GM23338 (cell line): ENCODE measurements at regions not wholly inside any gene's neighbourhood (a gene's known extent, or its start where the extent isn't known, plus 50 kb on each side); places are given as distances from the start of the nearest gene placed in this dataset.

Experiments
- ATAC-seq: fragments of 200-7000 bp; cut with Tn5 transposase; 3 replicates; pipeline ENCODE4 v1.9.1; 2020
- DNase-seq: peaks from one replicate; pipeline ENCODE4 v3.0.0-alpha.2; 2015; ENCODE audit warnings: low spot score
- H2AFZ ChIP-seq: fragments of 200-600 bp; sonication (generic); 2 replicates; pipeline ENCODE4 v1.8.0; 2016; ENCODE audit warnings: antibody characterized with exemption, mild to moderate bottlenecking, moderate library complexity
- H3F3A ChIP-seq: fragments of 200-600 bp; sonication (generic); replicated peaks from 2 replicates; pipeline ENCODE4 v1.8.0; 2017; ENCODE audit warnings: antibody characterized with exemption, mixed run types, low read depth
- H3K27ac ChIP-seq: fragments of 200-600 bp; sonication (generic); 2 replicates; pipeline ENCODE4 v1.6.1; 2016; ENCODE audit warnings: low read depth
- H3K27me3 ChIP-seq: fragments of 200-600 bp; sonication (generic); 2 replicates; pipeline ENCODE4 v1.8.0; 2016; ENCODE audit warnings: mild to moderate bottlenecking, mixed run types, moderate library complexity; ENCODE audit not compliant: insufficient read depth
- H3K36me3 ChIP-seq: fragments of 200-600 bp; sonication (generic); 2 replicates; pipeline ENCODE4 v1.8.0; 2016; ENCODE audit warnings: mild to moderate bottlenecking; ENCODE audit not compliant: insufficient read depth
- H3K4me1 ChIP-seq: fragments of 200-600 bp; sonication (generic); 2 replicates; pipeline ENCODE4 v1.8.0; 2016; ENCODE audit warnings: mild to moderate bottlenecking, moderate library complexity; ENCODE audit not compliant: insufficient read depth
- H3K4me2 ChIP-seq: fragments of 200-600 bp; sonication (generic); 2 replicates; pipeline ENCODE4 v1.7.1; 2017; ENCODE audit warnings: mixed run types
- H3K4me3 ChIP-seq: fragments of 200-600 bp; sonication (generic); 2 replicates; pipeline ENCODE4 v1.6.1; 2016; ENCODE audit warnings: mixed run types
- H3K79me2 ChIP-seq: fragments of 200-600 bp; sonication (generic); replicated peaks from 2 replicates; pipeline ENCODE4 v1.8.0; 2017; ENCODE audit warnings: mild to moderate bottlenecking; ENCODE audit not compliant: insufficient read depth
- H3K9me2 ChIP-seq: fragments of 200-600 bp; sonication (generic); 2 replicates; pipeline ENCODE4 v1.8.0; 2017; ENCODE audit not compliant: insufficient read depth
- H4K20me1 ChIP-seq: fragments of 200-600 bp; sonication (generic); replicated peaks from 2 replicates; pipeline ENCODE4 v1.8.0; 2017; ENCODE audit warnings: mild to moderate bottlenecking; ENCODE audit not compliant: insufficient read depth
- H3K27ac Mint-ChIP-seq: 2 replicates; pipeline ENCODE4 v1.8.0; 2020; ENCODE audit warnings: inconsistent platforms, mild to moderate bottlenecking, moderate library complexity, mixed read lengths
- H3K27me3 Mint-ChIP-seq: 3 replicates; pipeline ENCODE4 v1.8.0; 2022; ENCODE audit warnings: low read depth, mild to moderate bottlenecking, moderate library complexity, mixed read lengths, inconsistent platforms; ENCODE audit not compliant: insufficient read depth, poor library complexity
- H3K36me3 Mint-ChIP-seq: 3 replicates; pipeline ENCODE4 v1.8.0; 2021; ENCODE audit warnings: low read depth, mild to moderate bottlenecking, inconsistent platforms, moderate library complexity, mixed read lengths
- H3K4me1 Mint-ChIP-seq: 3 replicates; pipeline ENCODE4 v1.8.0; 2020; ENCODE audit warnings: mild to moderate bottlenecking, inconsistent platforms, mixed read lengths
- H3K4me3 Mint-ChIP-seq: 3 replicates; pipeline ENCODE4 v1.8.0; 2021; ENCODE audit warnings: moderate library complexity, mild to moderate bottlenecking, inconsistent platforms, mixed read lengths
- H3K9me3 Mint-ChIP-seq: 3 replicates; pipeline ENCODE4 v1.8.0; 2020; ENCODE audit warnings: moderate library complexity, mild to moderate bottlenecking, inconsistent platforms, mixed read lengths
- CREB1 ChIP-seq: fragments of 250-450 bp; sonication (Bioruptor Pico); IDR thresholded peaks from 2 replicates; pipeline ENCODE4 v1.5.0; 2020; ENCODE audit warnings: low read depth, mild to moderate bottlenecking, moderate library complexity
- EZH2 ChIP-seq: fragments of 200-600 bp; sonication (generic); IDR thresholded peaks from one replicate; pipeline ENCODE4 v1.8.0; 2017; ENCODE audit warnings: antibody characterized with exemption, mild to moderate bottlenecking, low read depth; ENCODE audit not compliant: unreplicated experiment
- EZH2phosphoT487 ChIP-seq: fragments of 200-600 bp; sonication (generic); IDR thresholded peaks from one replicate; pipeline ENCODE4 v1.8.1; 2018; ENCODE audit warnings: antibody characterized with exemption; ENCODE audit not compliant: unreplicated experiment
- JUNB ChIP-seq: IDR thresholded peaks from one replicate; pipeline ENCODE4 v1.6.1; 2016; ENCODE audit warnings: antibody characterized with exemption; ENCODE audit not compliant: unreplicated experiment
- NANOG ChIP-seq: IDR thresholded peaks from 2 replicates; pipeline ENCODE4 v1.6.1; 2016; ENCODE audit warnings: antibody characterized with exemption, borderline replicate concordance
- POLR2AphosphoS5 ChIP-seq: IDR thresholded peaks from 2 replicates; pipeline ENCODE4 v1.6.1; 2016; ENCODE audit warnings: antibody characterized with exemption, low read depth
- STAT1 ChIP-seq: IDR thresholded peaks from one replicate; pipeline ENCODE4 v1.6.1; 2016; ENCODE audit warnings: antibody characterized with exemption; ENCODE audit not compliant: unreplicated experiment
- ZNF114 ChIP-seq: fragments of 250-450 bp; sonication (Bioruptor Pico); IDR thresholded peaks from 2 replicates; pipeline ENCODE4 v1.5.0; 2020; ENCODE audit warnings: mild to moderate bottlenecking, moderate library complexity
- ZNF331 ChIP-seq: fragments of 250-450 bp; sonication (Bioruptor Pico); IDR thresholded peaks from 2 replicates; pipeline ENCODE4 v1.5.0; 2020; ENCODE audit warnings: low read depth, mild to moderate bottlenecking, moderate library complexity
- TF ChIP-seq, protein P1 (sequence below): IDR thresholded peaks from 2 replicates; pipeline ENCODE4 v1.6.1; 2016; ENCODE audit warnings: antibody characterized with exemption
- TF ChIP-seq, protein P2 (sequence below), 2 experiments: fragments of 200-600 bp in 1 of 2; sonication (generic) in 1 of 2; conservative IDR thresholded peaks; 2 replicates each; pipeline versions ENCODE4 v1.5.1 to v1.6.1; 2016 to 2017; ENCODE audit warnings: antibody characterized with exemption in 2 of 2, low read depth in 2 of 2, mild to moderate bottlenecking in 2 of 2, moderate library complexity in 1 of 2
- TF ChIP-seq, protein P3 (sequence below): fragments of 250-450 bp; sonication (Bioruptor Pico); IDR thresholded peaks from 2 replicates; pipeline ENCODE4 v1.5.0; 2020; ENCODE audit warnings: mild to moderate bottlenecking, moderate library complexity
- TF ChIP-seq, protein P4 (sequence below): IDR thresholded peaks from one replicate; pipeline ENCODE4 v1.6.1; 2018; ENCODE audit warnings: antibody characterized with exemption; ENCODE audit not compliant: unreplicated experiment

DNA sequence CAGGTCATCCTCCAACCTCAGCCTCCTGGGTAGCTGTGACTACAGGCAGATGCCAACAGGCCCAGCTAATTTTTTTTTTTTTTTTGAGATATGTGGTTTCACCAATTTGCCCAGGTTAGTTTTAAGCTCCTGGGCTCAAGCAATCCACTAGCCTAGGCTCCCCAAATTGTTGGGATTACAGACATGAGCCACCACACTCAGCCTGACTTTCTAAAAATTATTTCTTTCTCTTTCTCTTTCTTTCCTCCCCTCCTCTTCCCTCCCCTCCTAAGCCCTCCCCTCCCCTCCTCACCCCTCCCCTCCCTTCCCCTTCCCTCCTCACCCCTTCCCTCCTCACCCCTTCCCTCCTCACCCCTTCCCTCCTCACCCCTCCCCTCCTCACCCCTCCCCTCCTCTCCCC lies 127.3 kb downstream of the BTBD3 start:
- TF ChIP-seq, protein P1, sequence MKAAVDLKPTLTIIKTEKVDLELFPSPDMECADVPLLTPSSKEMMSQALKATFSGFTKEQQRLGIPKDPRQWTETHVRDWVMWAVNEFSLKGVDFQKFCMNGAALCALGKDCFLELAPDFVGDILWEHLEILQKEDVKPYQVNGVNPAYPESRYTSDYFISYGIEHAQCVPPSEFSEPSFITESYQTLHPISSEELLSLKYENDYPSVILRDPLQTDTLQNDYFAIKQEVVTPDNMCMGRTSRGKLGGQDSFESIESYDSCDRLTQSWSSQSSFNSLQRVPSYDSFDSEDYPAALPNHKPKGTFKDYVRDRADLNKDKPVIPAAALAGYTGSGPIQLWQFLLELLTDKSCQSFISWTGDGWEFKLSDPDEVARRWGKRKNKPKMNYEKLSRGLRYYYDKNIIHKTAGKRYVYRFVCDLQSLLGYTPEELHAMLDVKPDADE = no peak
- TF ChIP-seq POLR2AphosphoS5 = no peak
- no peak for TF ChIP-seq EZH2
- no peak for TF ChIP-seq NANOG
- TF ChIP-seq JUNB = no peak
- TF ChIP-seq ZNF331 (CRISPR knock-in tag) = no peak
- TF ChIP-seq EZH2phosphoT487 = no peak
- TF ChIP-seq CREB1 = no peak
- TF ChIP-seq ZNF114 = no peak
- TF ChIP-seq STAT1 = no peak
- TF ChIP-seq, protein P2, sequence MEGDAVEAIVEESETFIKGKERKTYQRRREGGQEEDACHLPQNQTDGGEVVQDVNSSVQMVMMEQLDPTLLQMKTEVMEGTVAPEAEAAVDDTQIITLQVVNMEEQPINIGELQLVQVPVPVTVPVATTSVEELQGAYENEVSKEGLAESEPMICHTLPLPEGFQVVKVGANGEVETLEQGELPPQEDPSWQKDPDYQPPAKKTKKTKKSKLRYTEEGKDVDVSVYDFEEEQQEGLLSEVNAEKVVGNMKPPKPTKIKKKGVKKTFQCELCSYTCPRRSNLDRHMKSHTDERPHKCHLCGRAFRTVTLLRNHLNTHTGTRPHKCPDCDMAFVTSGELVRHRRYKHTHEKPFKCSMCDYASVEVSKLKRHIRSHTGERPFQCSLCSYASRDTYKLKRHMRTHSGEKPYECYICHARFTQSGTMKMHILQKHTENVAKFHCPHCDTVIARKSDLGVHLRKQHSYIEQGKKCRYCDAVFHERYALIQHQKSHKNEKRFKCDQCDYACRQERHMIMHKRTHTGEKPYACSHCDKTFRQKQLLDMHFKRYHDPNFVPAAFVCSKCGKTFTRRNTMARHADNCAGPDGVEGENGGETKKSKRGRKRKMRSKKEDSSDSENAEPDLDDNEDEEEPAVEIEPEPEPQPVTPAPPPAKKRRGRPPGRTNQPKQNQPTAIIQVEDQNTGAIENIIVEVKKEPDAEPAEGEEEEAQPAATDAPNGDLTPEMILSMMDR (conservative IDR thresholded peaks at IDR 0.05; ENCODE audit: low read depth in 2 of 2) = no peak
- TF ChIP-seq, protein P3, sequence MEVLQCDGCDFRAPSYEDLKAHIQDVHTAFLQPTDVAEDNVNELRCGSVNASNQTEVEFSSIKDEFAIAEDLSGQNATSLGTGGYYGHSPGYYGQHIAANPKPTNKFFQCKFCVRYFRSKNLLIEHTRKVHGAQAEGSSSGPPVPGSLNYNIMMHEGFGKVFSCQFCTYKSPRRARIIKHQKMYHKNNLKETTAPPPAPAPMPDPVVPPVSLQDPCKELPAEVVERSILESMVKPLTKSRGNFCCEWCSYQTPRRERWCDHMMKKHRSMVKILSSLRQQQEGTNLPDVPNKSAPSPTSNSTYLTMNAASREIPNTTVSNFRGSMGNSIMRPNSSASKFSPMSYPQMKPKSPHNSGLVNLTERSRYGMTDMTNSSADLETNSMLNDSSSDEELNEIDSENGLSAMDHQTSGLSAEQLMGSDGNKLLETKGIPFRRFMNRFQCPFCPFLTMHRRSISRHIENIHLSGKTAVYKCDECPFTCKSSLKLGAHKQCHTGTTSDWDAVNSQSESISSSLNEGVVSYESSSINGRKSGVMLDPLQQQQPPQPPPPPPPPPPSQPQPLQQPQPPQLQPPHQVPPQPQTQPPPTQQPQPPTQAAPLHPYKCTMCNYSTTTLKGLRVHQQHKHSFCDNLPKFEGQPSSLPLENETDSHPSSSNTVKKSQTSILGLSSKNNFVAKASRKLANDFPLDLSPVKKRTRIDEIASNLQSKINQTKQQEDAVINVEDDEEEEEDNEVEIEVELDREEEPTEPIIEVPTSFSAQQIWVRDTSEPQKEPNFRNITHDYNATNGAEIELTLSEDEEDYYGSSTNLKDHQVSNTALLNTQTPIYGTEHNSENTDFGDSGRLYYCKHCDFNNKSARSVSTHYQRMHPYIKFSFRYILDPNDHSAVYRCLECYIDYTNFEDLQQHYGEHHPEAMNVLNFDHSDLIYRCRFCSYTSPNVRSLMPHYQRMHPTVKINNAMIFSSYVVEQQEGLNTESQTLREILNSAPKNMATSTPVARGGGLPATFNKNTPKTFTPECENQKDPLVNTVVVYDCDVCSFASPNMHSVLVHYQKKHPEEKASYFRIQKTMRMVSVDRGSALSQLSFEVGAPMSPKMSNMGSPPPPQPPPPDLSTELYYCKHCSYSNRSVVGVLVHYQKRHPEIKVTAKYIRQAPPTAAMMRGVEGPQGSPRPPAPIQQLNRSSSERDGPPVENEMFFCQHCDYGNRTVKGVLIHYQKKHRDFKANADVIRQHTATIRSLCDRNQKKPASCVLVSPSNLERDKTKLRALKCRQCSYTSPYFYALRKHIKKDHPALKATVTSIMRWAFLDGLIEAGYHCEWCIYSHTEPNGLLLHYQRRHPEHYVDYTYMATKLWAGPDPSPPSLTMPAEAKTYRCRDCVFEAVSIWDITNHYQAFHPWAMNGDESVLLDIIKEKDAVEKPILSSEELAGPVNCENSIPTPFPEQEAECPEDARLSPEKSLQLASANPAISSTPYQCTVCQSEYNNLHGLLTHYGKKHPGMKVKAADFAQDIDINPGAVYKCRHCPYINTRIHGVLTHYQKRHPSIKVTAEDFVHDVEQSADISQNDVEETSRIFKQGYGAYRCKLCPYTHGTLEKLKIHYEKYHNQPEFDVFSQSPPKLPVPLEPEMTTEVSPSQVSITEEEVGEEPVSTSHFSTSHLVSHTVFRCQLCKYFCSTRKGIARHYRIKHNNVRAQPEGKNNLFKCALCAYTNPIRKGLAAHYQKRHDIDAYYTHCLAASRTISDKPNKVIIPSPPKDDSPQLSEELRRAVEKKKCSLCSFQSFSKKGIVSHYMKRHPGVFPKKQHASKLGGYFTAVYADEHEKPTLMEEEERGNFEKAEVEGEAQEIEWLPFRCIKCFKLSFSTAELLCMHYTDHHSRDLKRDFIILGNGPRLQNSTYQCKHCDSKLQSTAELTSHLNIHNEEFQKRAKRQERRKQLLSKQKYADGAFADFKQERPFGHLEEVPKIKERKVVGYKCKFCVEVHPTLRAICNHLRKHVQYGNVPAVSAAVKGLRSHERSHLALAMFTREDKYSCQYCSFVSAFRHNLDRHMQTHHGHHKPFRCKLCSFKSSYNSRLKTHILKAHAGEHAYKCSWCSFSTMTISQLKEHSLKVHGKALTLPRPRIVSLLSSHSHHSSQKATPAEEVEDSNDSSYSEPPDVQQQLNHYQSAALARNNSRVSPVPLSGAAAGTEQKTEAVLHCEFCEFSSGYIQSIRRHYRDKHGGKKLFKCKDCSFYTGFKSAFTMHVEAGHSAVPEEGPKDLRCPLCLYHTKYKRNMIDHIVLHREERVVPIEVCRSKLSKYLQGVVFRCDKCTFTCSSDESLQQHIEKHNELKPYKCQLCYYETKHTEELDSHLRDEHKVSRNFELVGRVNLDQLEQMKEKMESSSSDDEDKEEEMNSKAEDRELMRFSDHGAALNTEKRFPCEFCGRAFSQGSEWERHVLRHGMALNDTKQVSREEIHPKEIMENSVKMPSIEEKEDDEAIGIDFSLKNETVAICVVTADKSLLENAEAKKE = no peak
- TF ChIP-seq, protein P4, sequence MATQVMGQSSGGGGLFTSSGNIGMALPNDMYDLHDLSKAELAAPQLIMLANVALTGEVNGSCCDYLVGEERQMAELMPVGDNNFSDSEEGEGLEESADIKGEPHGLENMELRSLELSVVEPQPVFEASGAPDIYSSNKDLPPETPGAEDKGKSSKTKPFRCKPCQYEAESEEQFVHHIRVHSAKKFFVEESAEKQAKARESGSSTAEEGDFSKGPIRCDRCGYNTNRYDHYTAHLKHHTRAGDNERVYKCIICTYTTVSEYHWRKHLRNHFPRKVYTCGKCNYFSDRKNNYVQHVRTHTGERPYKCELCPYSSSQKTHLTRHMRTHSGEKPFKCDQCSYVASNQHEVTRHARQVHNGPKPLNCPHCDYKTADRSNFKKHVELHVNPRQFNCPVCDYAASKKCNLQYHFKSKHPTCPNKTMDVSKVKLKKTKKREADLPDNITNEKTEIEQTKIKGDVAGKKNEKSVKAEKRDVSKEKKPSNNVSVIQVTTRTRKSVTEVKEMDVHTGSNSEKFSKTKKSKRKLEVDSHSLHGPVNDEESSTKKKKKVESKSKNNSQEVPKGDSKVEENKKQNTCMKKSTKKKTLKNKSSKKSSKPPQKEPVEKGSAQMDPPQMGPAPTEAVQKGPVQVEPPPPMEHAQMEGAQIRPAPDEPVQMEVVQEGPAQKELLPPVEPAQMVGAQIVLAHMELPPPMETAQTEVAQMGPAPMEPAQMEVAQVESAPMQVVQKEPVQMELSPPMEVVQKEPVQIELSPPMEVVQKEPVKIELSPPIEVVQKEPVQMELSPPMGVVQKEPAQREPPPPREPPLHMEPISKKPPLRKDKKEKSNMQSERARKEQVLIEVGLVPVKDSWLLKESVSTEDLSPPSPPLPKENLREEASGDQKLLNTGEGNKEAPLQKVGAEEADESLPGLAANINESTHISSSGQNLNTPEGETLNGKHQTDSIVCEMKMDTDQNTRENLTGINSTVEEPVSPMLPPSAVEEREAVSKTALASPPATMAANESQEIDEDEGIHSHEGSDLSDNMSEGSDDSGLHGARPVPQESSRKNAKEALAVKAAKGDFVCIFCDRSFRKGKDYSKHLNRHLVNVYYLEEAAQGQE = no peak
- Mint-ChIP-seq H3K4me3 (no peak overlapping the region), H3K9me3 (no peaks in the 10 kb centered on the region), H3K27ac (no peak overlapping the region), H3K4me1 (no peaks in the 10 kb centered on the region), H3K36me3 (no peaks in the 10 kb centered on the region), H3K27me3 (no peaks in the 10 kb centered on the region)
- no peaks in the 10 kb centered on the region for H3K36me3 ChIP-seq
- no peak for DNase-seq
- no peaks in the 10 kb centered on the region for H3F3A ChIP-seq
- H2AFZ ChIP-seq = no peak overlapping the region
- peaks cover 14% of the 10 kb centered on the region; the same call in 1 of the 2 replicates for H3K9me2 ChIP-seq
- ATAC-seq = no peak
- no peaks in the 10 kb centered on the region for H3K79me2 ChIP-seq
- H3K27me3 ChIP-seq = no peaks in the 10 kb centered on the region
- no peaks in the 10 kb centered on the region; the same call in 1 of the 2 replicates for H4K20me1 ChIP-seq
- H3K4me1 ChIP-seq = no peaks in the 10 kb centered on the region
- no peak overlapping the region for H3K4me2 ChIP-seq
- H3K4me3 ChIP-seq = no peak overlapping the region
- no peak overlapping the region for H3K27ac ChIP-seq
